HEK293T (cell line): ENCODE measurements at regions not wholly inside any gene's neighbourhood (a gene's known extent, or its start where the extent isn't known, plus 50 kb on each side); places are given as distances from the start of the nearest gene placed in this dataset.

Source experiments
- CTCF ChIA-PET: fragments of 350-600 bp; formaldehyde crosslinking; extraction: SDS; loops from one replicate; lab custom pipeline; 2021; ENCODE audit warnings: antibody characterized with exemption, inconsistent platforms; lab: Yijun Ruan, JAX
- POLR2A ChIA-PET: fragments of 350-600 bp; formaldehyde crosslinking; extraction: SDS; loops from one replicate; lab custom pipeline; 2020; ENCODE audit warnings: antibody characterized with exemption, inconsistent platforms; lab: Yijun Ruan, JAX
- DNase-seq: peaks from one replicate; pipeline ENCODE4 v3.0.0; 2012; ENCODE audit warnings: mixed read lengths; ENCODE audit errors: extremely low spot score
- ARNT ChIP-seq: fragments of 450-650 bp; IDR thresholded peaks from 2 replicates; pipeline ENCODE4 v1.6.1; 2017; ENCODE audit warnings: mild to moderate bottlenecking
- BHLHE40 ChIP-seq: fragments of 450-650 bp; IDR thresholded peaks from 2 replicates; pipeline ENCODE4 v1.6.1; 2016; ENCODE audit warnings: mild to moderate bottlenecking, moderate library complexity, borderline replicate concordance
- CTBP1 ChIP-seq: fragments of 450-650 bp; IDR thresholded peaks from 2 replicates; pipeline ENCODE4 v1.6.1; 2016; ENCODE audit warnings: borderline replicate concordance
- ELF4 ChIP-seq: fragments of 450-650 bp; IDR thresholded peaks from 2 replicates; pipeline ENCODE4 v1.6.1; 2017; ENCODE audit warnings: antibody characterized with exemption
- FOXA1 ChIP-seq: fragments of 450-650 bp; IDR thresholded peaks from 2 replicates; pipeline ENCODE4 v1.6.1; 2016; ENCODE audit warnings: mild to moderate bottlenecking
- FOXK2 ChIP-seq: fragments of 450-650 bp; IDR thresholded peaks from 2 replicates; pipeline ENCODE4 v1.6.1; 2016; ENCODE audit warnings: mild to moderate bottlenecking
- FOXM1 ChIP-seq: fragments of 450-650 bp; IDR thresholded peaks from 2 replicates; pipeline ENCODE4 v1.6.1; 2017; ENCODE audit warnings: mild to moderate bottlenecking, borderline replicate concordance
- HDGF ChIP-seq: fragments of 450-650 bp; IDR thresholded peaks from 2 replicates; pipeline ENCODE4 v1.6.1; 2017; ENCODE audit warnings: antibody characterized with exemption, borderline replicate concordance
- L3MBTL2 ChIP-seq: fragments of 450-650 bp; conservative IDR thresholded peaks from 2 replicates; pipeline ENCODE4 v1.6.1; 2016; ENCODE audit warnings: mild to moderate bottlenecking
- LEF1 ChIP-seq: fragments of 450-650 bp; IDR thresholded peaks from 2 replicates; pipeline ENCODE4 v1.6.1; 2017; ENCODE audit warnings: mild to moderate bottlenecking, borderline replicate concordance
- NFRKB ChIP-seq: fragments of 450-650 bp; IDR thresholded peaks from 2 replicates; pipeline ENCODE4 v1.6.1; 2016; ENCODE audit warnings: mild to moderate bottlenecking, moderate library complexity
- PKNOX1 ChIP-seq: fragments of 450-650 bp; IDR thresholded peaks from 2 replicates; pipeline ENCODE4 v1.6.1; 2016
- SP1 ChIP-seq: fragments of 450-650 bp; IDR thresholded peaks from 2 replicates; pipeline ENCODE4 v1.6.1; 2017
- SUZ12 ChIP-seq: fragments of 450-650 bp; IDR thresholded peaks from 2 replicates; pipeline ENCODE4 v1.6.1; 2016; ENCODE audit warnings: mild to moderate bottlenecking
- TARDBP ChIP-seq: fragments of 450-650 bp; IDR thresholded peaks from 2 replicates; pipeline ENCODE4 v1.6.1; 2016
- ZNF384 ChIP-seq: fragments of 450-650 bp; IDR thresholded peaks from 2 replicates; pipeline ENCODE4 v1.6.1; 2016

GRCh38 chr5:53211799-53212198 lies 102.2 kb upstream of the MOCS2 start:
- ChIA-PET CTCF (no interaction called here), POLR2A (no interaction called here)
- no peak for DNase-seq
- TF ChIP-seq BHLHE40: no peak
- no peak for TF ChIP-seq LEF1
- no peak for TF ChIP-seq ARNT

- TF ChIP-seq HDGF (no peak), TARDBP (no peak), NFRKB (no peak), SUZ12 (no peak), FOXK2 (no peak), BHLHE40 (no peak), SP1 (no peak), LEF1 (no peak), L3MBTL2 (no peak), PKNOX1 (no peak), ZNF384 (no peak), ARNT (no peak), FOXA1 (no peak), CTBP1 (no peak)
- CTCF ChIA-PET: no interaction called here
- POLR2A ChIA-PET: no interaction called here
- no peak for DNase-seq
Observed at GRCh38 chr5:53219174-53219573, 109.6 kb upstream of the MOCS2 start.

- CTCF ChIA-PET: no interaction called here
- POLR2A ChIA-PET: no interaction called here
- DNase-seq: no peak
- no peak for TF ChIP-seq NFRKB
- TF ChIP-seq ARNT: no peak
- TF ChIP-seq PKNOX1: no peak
- no peak for TF ChIP-seq SUZ12
- TF ChIP-seq ELF4: no peak
- no peak for TF ChIP-seq FOXK2
- TF ChIP-seq FOXA1: no peak
- TF ChIP-seq BHLHE40: no peak
- no peak for TF ChIP-seq FOXM1
- TF ChIP-seq ZNF384: no peak
- TF ChIP-seq L3MBTL2: no peak
Observed at GRCh38 chr5:53219610-53220009, 110.1 kb upstream of the MOCS2 start.

DNA sequence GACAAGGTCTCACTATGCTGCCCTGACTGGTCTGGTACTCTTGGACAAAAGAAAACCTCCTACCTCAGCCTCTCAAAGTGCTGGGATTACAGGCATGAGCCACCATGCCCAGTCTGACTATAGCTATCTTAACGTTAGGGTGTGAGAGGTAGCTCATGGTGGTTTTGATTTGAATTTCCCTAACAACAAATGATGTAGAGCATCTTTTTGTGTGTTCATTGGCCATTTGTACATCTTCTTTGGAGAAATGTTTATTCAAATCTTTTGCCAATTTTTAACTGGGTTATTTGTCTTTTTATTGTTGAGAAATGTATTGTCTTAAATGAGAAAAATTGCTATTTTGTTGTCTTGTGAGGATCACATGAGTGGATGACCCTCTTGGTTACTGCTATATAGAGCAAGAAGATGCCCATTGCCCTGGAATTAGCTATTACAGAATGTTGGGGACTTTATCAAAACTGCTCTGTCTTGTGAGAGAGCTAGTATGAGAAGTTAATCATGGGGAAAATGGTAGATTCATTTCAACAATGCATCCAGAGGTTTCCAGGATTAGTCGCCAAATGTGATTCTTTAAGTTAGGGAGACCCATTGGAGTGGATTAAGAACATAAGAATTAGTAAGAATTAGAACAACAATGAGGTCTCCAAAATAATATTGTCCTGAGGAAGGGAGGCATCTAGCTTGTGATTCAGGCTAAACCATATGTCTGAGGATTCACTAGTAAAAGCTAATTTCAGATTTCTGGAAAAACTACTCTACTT lies 124.3 kb upstream of the MOCS2 start:
- DNase-seq: no peak
- ChIA-PET POLR2A (no interaction called here), CTCF (no interaction called here)
- no peak for TF ChIP-seq ZNF384
- TF ChIP-seq PKNOX1: no peak
- no peak for TF ChIP-seq ELF4
- no peak for TF ChIP-seq CTBP1
- no peak for TF ChIP-seq BHLHE40
- no peak for TF ChIP-seq SP1
- no peak for TF ChIP-seq FOXM1
- no peak for TF ChIP-seq HDGF
- no peak for TF ChIP-seq FOXA1
- no peak for TF ChIP-seq L3MBTL2
- TF ChIP-seq FOXK2: no peak
- no peak for TF ChIP-seq NFRKB
- TF ChIP-seq SUZ12: no peak
- no peak for TF ChIP-seq ARNT
- TF ChIP-seq LEF1: no peak
- TF ChIP-seq TARDBP: no peak

- no peak for DNase-seq
- POLR2A ChIA-PET: no interaction called here
- CTCF ChIA-PET: no interaction called here
- no peak for TF ChIP-seq HDGF
- TF ChIP-seq SP1: no peak
- no peak for TF ChIP-seq SUZ12
- no peak for TF ChIP-seq ARNT
- TF ChIP-seq BHLHE40: no peak
- TF ChIP-seq L3MBTL2: no peak
- TF ChIP-seq FOXA1: no peak
- TF ChIP-seq NFRKB: no peak
- no peak for TF ChIP-seq ELF4
- no peak for TF ChIP-seq ZNF384
- TF ChIP-seq LEF1: no peak
- TF ChIP-seq FOXM1: no peak
- TF ChIP-seq FOXK2: no peak
- no peak for TF ChIP-seq TARDBP
- no peak for TF ChIP-seq CTBP1
- no peak for TF ChIP-seq PKNOX1
Observed at GRCh38 chr5:53236683-53237082, 127.1 kb upstream of the MOCS2 start.

DNA sequence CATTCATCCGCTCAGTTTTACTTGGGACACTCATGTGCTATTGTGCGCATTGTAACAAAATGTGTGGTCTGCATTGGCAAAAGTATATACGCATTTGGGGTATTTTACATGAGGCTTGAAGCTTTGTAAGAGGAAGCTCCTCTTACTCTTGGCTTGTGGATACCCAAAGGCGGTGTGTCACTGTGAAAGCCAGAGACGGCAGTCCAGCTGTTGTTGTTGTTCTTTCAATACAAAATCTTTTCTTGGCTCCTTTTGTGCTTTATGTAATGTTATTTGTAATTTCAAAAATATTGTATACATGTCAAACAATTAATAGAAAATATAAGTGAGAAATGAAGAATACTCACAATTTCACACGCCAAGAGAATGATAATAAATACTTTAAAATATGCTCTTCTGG lies 128.3 kb upstream of the MOCS2 start:
- POLR2A ChIA-PET: no interaction called here
- TF ChIP-seq L3MBTL2: no peak
- TF ChIP-seq FOXA1: no peak
- TF ChIP-seq ELF4: no peak
- TF ChIP-seq SUZ12: no peak
- TF ChIP-seq NFRKB: no peak
- no peak for TF ChIP-seq PKNOX1
- no peak for TF ChIP-seq ZNF384
- no peak for TF ChIP-seq FOXM1
- no peak for TF ChIP-seq SP1
- no peak for TF ChIP-seq ARNT
- no peak for TF ChIP-seq FOXK2
- TF ChIP-seq CTBP1: no peak
- TF ChIP-seq LEF1: no peak
- no peak for TF ChIP-seq HDGF
- no peak for TF ChIP-seq BHLHE40
- no peak for TF ChIP-seq TARDBP
- CTCF ChIA-PET: no interaction called here
- DNase-seq: no peak
